Hepatocyte (in vitro differentiated cells): ENCODE measurements at regions not wholly inside any gene's neighbourhood (a gene's known extent, or its start where the extent isn't known, plus 50 kb on each side); places are given as distances from the start of the nearest gene placed in this dataset.

Source experiments
- DNase-seq: peaks from one replicate; pipeline ENCODE4 v3.0.0-alpha.2; 2016; ENCODE audit warnings: low spot score
- H2AFZ ChIP-seq: fragments of 200-600 bp; sonication (generic); 2 replicates; pipeline ENCODE4 v1.6.0; 2016; ENCODE audit warnings: antibody characterized with exemption, mild to moderate bottlenecking
- H3K27ac ChIP-seq: fragments of 200-600 bp; sonication (generic); 2 replicates; pipeline ENCODE4 v1.5.1; 2016; ENCODE audit warnings: mild to moderate bottlenecking
- H3K27me3 ChIP-seq: fragments of 200-600 bp; sonication (generic); 2 replicates; pipeline ENCODE4 v1.6.1; 2016
- H3K36me3 ChIP-seq: fragments of 200-600 bp; sonication (generic); replicated peaks from 2 replicates; pipeline ENCODE4 v1.5.1; 2016; ENCODE audit warnings: low read depth; ENCODE audit not compliant: insufficient read depth
- H3K4me1 ChIP-seq: fragments of 200-600 bp; sonication (generic); 2 replicates; pipeline ENCODE4 v1.5.1; 2016; ENCODE audit warnings: mild to moderate bottlenecking, moderate library complexity; ENCODE audit not compliant: insufficient read depth
- H3K4me2 ChIP-seq: fragments of 200-600 bp; sonication (generic); 2 replicates; pipeline ENCODE4 v1.6.0; 2016
- H3K4me3 ChIP-seq: fragments of 200-600 bp; sonication (generic); 2 replicates; pipeline ENCODE4 v1.5.1; 2016; ENCODE audit warnings: mild to moderate bottlenecking
- H3K79me2 ChIP-seq: fragments of 200-600 bp; sonication (generic); 2 replicates; pipeline ENCODE4 v1.6.0; 2017; ENCODE audit warnings: mild to moderate bottlenecking
- H3K9me2 ChIP-seq: fragments of 200-600 bp; sonication (generic); replicated peaks from 2 replicates; pipeline ENCODE4 v1.6.0; 2017; ENCODE audit warnings: mild to moderate bottlenecking; ENCODE audit not compliant: insufficient read depth
- H3K9me3 ChIP-seq: fragments of 200-600 bp; sonication (generic); 2 replicates; pipeline ENCODE4 v1.5.1; 2016; ENCODE audit warnings: low read depth, mild to moderate bottlenecking
- H4K20me1 ChIP-seq: fragments of 200-600 bp; sonication (generic); 2 replicates; pipeline ENCODE4 v1.6.0; 2016; ENCODE audit warnings: mild to moderate bottlenecking; ENCODE audit not compliant: insufficient read depth, poor library complexity, severe bottlenecking
- EZH2 ChIP-seq: fragments of 200-600 bp; sonication (generic); IDR thresholded peaks from 2 replicates; pipeline ENCODE4 v1.6.1; 2016; ENCODE audit warnings: antibody characterized with exemption, mild to moderate bottlenecking, borderline replicate concordance
- EZH2phosphoT487 ChIP-seq: fragments of 200-600 bp; sonication (generic); IDR thresholded peaks from one replicate; pipeline ENCODE4 v1.6.1; 2018; ENCODE audit warnings: antibody characterized with exemption, mild to moderate bottlenecking, low read depth, moderate library complexity; ENCODE audit not compliant: unreplicated experiment, severe bottlenecking
- WGBS: methylation state at CpG from one replicate; pipeline ENCODE4 v1.1.6; 2016; ENCODE audit warnings: low lambda C conversion rate; ENCODE audit errors: missing lambda C conversion rate; 5-methylcytosine and 5-hydroxymethylcytosine counted together
- TF ChIP-seq, protein P1 (sequence below): fragments of 200-600 bp; sonication (generic); IDR thresholded peaks from 2 replicates; pipeline ENCODE4 v1.5.1; 2016; ENCODE audit warnings: antibody characterized with exemption, mild to moderate bottlenecking; ENCODE audit not compliant: poor library complexity

DNA sequence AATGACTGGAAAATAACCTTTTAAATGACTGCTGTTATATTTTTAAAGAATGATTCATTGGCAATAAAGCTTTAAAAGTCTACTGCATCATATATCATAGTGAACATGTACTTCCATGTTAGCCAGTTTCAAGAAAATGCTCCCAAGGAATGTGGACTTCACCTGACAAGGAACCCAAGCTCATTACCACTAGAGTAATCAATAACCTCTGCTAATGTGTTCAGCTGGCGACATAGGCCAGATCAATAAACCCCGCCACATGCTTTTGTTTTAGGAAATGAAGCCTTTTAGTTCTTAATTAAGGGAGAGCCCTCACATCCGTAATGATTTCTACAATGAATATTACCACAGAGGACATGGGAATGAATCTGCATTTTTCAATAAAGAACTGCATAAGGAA is 1219.9 kb upstream of the CNTN5 start:
- 76% methylated on average over 3 of the region's 3 CpGs for WGBS
- Histone ChIP-seq H3K4me2 (no peak overlapping the region), H3K4me1 (no peaks in the 10 kb centered on the region), H3K27ac (no peak overlapping the region), H2AFZ (no peak overlapping the region), H3K9me3 (no peaks in the 10 kb centered on the region), H4K20me1 (no peaks in the 10 kb centered on the region), H3K79me2 (no peaks in the 10 kb centered on the region), H3K9me2 (no peaks in the 10 kb centered on the region), H3K27me3 (no peaks in the 10 kb centered on the region), H3K4me3 (no peak overlapping the region), H3K36me3 (no peaks in the 10 kb centered on the region)
- TF ChIP-seq EZH2phosphoT487 (no peak), EZH2 (no peak)
- TF ChIP-seq, protein P1, sequence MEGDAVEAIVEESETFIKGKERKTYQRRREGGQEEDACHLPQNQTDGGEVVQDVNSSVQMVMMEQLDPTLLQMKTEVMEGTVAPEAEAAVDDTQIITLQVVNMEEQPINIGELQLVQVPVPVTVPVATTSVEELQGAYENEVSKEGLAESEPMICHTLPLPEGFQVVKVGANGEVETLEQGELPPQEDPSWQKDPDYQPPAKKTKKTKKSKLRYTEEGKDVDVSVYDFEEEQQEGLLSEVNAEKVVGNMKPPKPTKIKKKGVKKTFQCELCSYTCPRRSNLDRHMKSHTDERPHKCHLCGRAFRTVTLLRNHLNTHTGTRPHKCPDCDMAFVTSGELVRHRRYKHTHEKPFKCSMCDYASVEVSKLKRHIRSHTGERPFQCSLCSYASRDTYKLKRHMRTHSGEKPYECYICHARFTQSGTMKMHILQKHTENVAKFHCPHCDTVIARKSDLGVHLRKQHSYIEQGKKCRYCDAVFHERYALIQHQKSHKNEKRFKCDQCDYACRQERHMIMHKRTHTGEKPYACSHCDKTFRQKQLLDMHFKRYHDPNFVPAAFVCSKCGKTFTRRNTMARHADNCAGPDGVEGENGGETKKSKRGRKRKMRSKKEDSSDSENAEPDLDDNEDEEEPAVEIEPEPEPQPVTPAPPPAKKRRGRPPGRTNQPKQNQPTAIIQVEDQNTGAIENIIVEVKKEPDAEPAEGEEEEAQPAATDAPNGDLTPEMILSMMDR: no peak
- DNase-seq: no peak

DNA sequence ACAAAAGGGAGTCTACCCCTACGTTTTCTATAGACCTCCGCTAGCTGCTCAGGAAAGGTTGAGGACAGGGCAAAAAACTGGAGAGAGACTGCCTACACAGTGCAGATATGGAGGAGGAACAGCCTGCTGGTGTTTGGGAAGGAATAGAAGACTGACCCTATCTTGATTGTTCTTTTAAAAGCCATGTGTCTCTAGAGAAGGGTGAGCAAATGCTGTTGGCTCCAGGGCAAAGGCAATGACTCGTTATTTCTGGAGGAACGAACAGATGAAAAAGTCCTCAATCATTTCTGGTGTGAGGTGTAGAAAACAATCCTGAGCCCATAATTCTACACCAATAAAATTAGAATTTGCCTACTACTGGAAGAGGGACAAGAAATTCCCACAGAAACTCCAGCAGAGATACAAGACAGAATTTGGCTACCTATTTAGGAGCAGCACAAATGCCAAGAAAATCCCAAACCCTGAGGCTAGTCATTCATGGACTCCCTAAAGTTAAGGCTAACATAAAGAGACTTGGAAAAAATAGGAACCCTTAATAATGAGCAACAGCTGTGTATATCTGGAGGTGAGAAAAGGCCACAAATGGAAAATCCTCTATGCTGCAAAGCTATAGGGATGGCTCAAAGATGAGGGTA is 1206.3 kb upstream of the CNTN5 start:
- H4K20me1 ChIP-seq: no peaks in the 10 kb centered on the region
- H3K27ac ChIP-seq: no peak overlapping the region
- 86% methylated on average over 4 of the region's 4 CpGs for WGBS
- no peaks in the 10 kb centered on the region for H3K36me3 ChIP-seq
- DNase-seq: no peak
- no peaks in the 10 kb centered on the region for H3K4me1 ChIP-seq
- no peak for TF ChIP-seq EZH2phosphoT487
- TF ChIP-seq, protein P1: no peak
- no peak overlapping the region for H2AFZ ChIP-seq
- H3K4me3 ChIP-seq: no peak overlapping the region
- no peaks in the 10 kb centered on the region for H3K9me3 ChIP-seq
- H3K9me2 ChIP-seq: no peaks in the 10 kb centered on the region
- H3K4me2 ChIP-seq: no peak overlapping the region
- no peaks in the 10 kb centered on the region for H3K79me2 ChIP-seq
- H3K27me3 ChIP-seq: no peaks in the 10 kb centered on the region

DNA sequence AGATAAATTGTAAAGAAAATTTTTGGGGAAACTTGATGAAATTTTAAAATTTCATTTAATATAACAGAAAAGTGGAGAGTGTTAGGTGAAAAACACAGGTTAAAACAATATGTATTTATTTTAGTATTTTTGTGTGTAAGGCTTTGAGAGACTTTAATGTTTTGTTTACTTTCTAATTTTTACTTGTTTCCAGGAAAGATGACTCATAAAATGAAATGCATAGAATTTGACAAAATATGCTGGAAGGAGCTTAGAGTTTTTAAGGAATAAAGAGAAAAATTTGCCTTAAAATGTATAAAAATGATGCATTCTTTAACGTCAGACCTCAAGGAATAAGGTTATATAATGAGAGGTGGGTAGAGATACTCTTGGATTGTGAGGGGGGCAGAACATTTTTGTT is 1205.1 kb upstream of the CNTN5 start:
- no peaks in the 10 kb centered on the region for H3K79me2 ChIP-seq
- 93% methylated on average over 1 of the region's 1 CpG for WGBS
- DNase-seq: no peak
- no peaks in the 10 kb centered on the region for H3K36me3 ChIP-seq
- TF ChIP-seq, protein P1: no peak
- no peak for TF ChIP-seq EZH2
- TF ChIP-seq EZH2phosphoT487: no peak
- H2AFZ ChIP-seq: no peak overlapping the region
- no peak overlapping the region for H3K4me2 ChIP-seq
- no peaks in the 10 kb centered on the region for H3K4me1 ChIP-seq
- H3K27ac ChIP-seq: no peak overlapping the region
- no peaks in the 10 kb centered on the region for H3K27me3 ChIP-seq
- H3K9me3 ChIP-seq: no peaks in the 10 kb centered on the region
- no peak overlapping the region for H3K4me3 ChIP-seq
- no peaks in the 10 kb centered on the region for H3K9me2 ChIP-seq
- no peaks in the 10 kb centered on the region for H4K20me1 ChIP-seq

DNA sequence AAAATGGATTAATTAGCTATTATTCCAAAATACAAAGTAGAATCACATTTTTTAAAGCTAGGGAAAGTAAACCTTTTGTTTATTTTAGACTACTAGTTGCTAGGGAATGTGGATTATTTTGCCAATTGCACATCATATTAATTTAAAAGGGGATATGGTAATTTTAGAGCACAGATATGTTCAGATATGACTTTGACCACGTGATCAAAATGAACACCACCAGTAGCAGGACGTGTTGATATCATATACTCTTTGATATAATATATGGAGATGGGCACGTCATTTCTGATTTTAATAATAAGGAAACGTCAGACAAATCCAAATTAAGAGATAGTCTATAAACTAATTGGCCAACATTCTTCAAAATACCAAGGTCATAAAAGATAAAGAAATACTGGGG is 1188.3 kb upstream of the CNTN5 start:
- 77% methylated on average over 4 of the region's 4 CpGs for WGBS
- H2AFZ ChIP-seq: no peak overlapping the region

More for the DNA sequence above, 1188.3 kb upstream of the CNTN5 start:
- no peaks in the 10 kb centered on the region for H3K9me2 ChIP-seq
- H3K27ac ChIP-seq: no peak overlapping the region
- H3K4me2 ChIP-seq: no peak overlapping the region
- H3K79me2 ChIP-seq: no peaks in the 10 kb centered on the region
- H3K36me3 ChIP-seq: no peaks in the 10 kb centered on the region
- H3K27me3 ChIP-seq: no peaks in the 10 kb centered on the region
- no peak for DNase-seq
- TF ChIP-seq, protein P1: no peak
- TF ChIP-seq EZH2phosphoT487 (no peak), EZH2 (no peak)
- H3K9me3 ChIP-seq: no peaks in the 10 kb centered on the region
- no peaks in the 10 kb centered on the region for H4K20me1 ChIP-seq
- no peaks in the 10 kb centered on the region for H3K4me1 ChIP-seq
- H3K4me3 ChIP-seq: no peak overlapping the region
